Liver (tissue), 3 donors: ENCODE measurements at regions not wholly inside any gene's neighbourhood (a gene's known extent, or its start where the extent isn't known, plus 50 kb on each side); places are given as distances from the start of the nearest gene placed in this dataset.

Experiments used
- RAD21 ChIP-seq, 2 donors: IDR thresholded peaks; 2 replicates each; pipeline ENCODE4 v1.6.1; 2016; ENCODE audit warnings: antibody characterized with exemption in 2 of 2, mild to moderate bottlenecking in 2 of 2
- TF ChIP-seq, protein P1 (sequence below): fragments of 150-350 bp; IDR thresholded peaks from 2 replicates; pipeline ENCODE4 v1.5.1; 2017; ENCODE audit warnings: improper control_type of control experiment, low read depth, low read length; ENCODE audit not compliant: missing input control
- TF ChIP-seq, protein P2 (sequence below): IDR thresholded peaks from 2 replicates; pipeline ENCODE4 v1.6.1; 2016; ENCODE audit warnings: antibody characterized with exemption
- donor health status: healthy.
- donor health status: healthy.

DNA sequence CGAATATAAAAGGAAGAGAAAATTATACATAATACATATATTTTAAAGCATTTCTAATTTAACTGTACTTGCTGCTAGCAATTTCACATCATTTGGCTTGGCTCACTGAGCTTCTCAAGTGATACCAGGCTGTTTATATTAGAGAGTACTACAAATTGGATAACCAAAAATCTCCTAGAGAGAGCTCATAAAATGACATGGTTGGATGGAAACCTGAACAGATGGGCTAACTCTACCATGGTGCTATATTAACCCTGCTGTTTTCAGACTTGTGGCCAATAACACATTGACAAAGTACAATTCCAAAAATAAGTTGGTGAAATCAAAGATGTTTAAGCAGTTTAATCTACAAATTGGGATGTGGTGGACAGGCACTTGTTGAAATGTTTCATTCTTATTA lies 364.4 kb upstream of the GCFC2 start:
- TF ChIP-seq, protein P1, sequence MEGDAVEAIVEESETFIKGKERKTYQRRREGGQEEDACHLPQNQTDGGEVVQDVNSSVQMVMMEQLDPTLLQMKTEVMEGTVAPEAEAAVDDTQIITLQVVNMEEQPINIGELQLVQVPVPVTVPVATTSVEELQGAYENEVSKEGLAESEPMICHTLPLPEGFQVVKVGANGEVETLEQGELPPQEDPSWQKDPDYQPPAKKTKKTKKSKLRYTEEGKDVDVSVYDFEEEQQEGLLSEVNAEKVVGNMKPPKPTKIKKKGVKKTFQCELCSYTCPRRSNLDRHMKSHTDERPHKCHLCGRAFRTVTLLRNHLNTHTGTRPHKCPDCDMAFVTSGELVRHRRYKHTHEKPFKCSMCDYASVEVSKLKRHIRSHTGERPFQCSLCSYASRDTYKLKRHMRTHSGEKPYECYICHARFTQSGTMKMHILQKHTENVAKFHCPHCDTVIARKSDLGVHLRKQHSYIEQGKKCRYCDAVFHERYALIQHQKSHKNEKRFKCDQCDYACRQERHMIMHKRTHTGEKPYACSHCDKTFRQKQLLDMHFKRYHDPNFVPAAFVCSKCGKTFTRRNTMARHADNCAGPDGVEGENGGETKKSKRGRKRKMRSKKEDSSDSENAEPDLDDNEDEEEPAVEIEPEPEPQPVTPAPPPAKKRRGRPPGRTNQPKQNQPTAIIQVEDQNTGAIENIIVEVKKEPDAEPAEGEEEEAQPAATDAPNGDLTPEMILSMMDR = no peak
- TF ChIP-seq, protein P2, sequence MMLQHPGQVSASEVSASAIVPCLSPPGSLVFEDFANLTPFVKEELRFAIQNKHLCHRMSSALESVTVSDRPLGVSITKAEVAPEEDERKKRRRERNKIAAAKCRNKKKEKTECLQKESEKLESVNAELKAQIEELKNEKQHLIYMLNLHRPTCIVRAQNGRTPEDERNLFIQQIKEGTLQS = no peak
- TF ChIP-seq RAD21 (IDR thresholded peaks at IDR 0.05) = no peak
